WI38 (cell line): ENCODE measurements at regions not wholly inside any gene's neighbourhood (a gene's known extent, or its start where the extent isn't known, plus 50 kb on each side); places are given as distances from the start of the nearest gene placed in this dataset.

Experiments used
- H3K4me3 ChIP-seq: 2 replicates; pipeline ENCODE4 v1.5.1; 2011; ENCODE audit warnings: low read depth, mild to moderate bottlenecking, control low read depth, low read length
- CTCF ChIP-seq: IDR thresholded peaks from 2 replicates; pipeline ENCODE4 v1.5.1; 2012; ENCODE audit warnings: low read depth, mild to moderate bottlenecking, control low read depth, low read length

DNA sequence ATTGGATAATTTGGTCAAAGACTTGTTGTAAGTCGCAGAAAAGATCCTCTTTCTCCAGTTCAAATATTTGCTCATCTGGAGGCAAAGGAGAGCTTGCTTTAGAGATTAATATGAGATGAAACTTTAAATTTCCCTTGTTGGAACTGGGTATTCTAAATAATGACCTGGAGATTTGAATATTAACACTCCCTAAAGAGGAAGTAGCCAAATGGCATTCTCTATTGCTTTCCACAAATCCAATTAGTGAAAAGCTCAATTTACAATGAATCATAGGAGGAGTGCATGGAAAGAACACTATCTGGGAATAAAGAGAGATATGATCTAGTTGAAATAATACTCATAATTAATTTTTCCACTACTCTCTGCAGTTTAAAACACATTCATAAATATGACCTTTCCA lies 641.6 kb upstream of the TENM4 start:
- no peak for TF ChIP-seq CTCF

DNA sequence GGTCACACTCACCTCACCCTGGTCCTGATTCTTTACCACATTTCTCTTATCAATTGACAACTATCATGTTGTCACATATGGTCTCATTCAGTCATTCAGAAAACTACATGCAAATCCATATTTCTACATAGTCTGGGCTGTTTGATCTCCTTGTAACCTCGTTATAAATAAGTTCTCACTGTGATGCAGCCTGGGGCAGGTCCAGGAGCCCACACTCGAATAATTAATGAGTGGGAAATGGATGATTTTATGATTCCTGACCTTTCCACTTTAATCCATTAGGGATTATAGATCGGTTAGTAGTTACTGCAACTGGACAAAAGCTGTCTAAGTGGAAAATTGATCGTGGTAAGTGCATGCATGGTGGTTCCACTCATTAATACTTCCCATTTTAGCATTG lies 636.3 kb upstream of the TENM4 start:
- no peak for TF ChIP-seq CTCF
- no peak overlapping the region for H3K4me3 ChIP-seq

More for the DNA sequence above, 641.6 kb upstream of the TENM4 start:
- H3K4me3 ChIP-seq = no peak overlapping the region

DNA sequence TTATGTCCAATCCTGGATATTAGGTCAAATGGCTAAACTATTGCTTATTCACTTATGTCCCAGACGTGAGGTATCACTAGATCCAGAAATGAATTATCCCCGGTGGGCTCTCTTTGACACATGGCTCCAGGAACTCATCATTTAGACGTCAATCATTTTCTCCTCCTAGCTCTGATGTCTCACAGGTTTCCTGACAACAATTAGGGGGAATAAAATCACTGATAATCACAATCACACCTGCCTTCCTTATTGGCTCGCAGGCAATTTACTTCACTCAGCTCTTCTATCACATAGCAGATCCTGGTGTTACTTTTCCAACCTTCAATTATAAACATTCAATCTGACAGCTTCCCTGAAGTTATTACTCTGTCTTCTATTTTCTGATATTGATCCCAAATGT lies 634.0 kb upstream of the TENM4 start:
- TF ChIP-seq CTCF = no peak

GRCh38 chr11:80066291-80066690 lies 625.5 kb upstream of the TENM4 start:
- H3K4me3 ChIP-seq = no peak overlapping the region
- TF ChIP-seq CTCF = no peak

More for the DNA sequence above, 634.0 kb upstream of the TENM4 start:
- H3K4me3 ChIP-seq = no peak overlapping the region

- H3K4me3 ChIP-seq = no peak overlapping the region
- TF ChIP-seq CTCF = no peak
Observed at GRCh38 chr11:80065086-80065485, 624.3 kb upstream of the TENM4 start.

- H3K4me3 ChIP-seq = no peak overlapping the region
- TF ChIP-seq CTCF = no peak
Observed at GRCh38 chr11:80061056-80061455, 620.2 kb upstream of the TENM4 start.

GRCh38 chr11:80054582-80055165 lies 613.8 kb upstream of the TENM4 start:
- no peak for TF ChIP-seq CTCF
- no peak overlapping the region for H3K4me3 ChIP-seq
